ENCODE measurements at regions not wholly inside any gene's neighbourhood (a gene's known extent, or its start where the extent isn't known, plus 50 kb on each side); places are given as distances from the start of the nearest gene placed in this dataset.

DNA sequence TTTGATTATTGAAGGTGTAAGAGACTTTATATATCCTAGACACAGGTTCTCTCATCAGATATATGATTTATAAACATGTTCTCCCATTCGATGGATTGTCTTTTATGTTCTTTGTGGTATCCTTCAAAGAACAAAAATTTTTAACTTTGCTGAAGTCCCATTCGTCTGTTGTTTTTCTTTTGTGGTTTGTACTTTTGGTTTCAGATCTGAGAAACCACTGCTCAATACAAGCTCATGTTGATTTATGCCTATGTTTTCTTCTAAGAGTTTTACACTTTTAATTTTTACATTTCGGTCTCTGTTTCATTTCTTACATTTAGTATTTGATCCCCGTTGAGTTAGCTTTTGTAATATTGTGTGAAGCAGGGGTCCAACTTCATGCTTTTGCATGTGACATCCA lies 103.3 kb upstream of the SPRED1 start:
- Histone ChIP-seq H3K27me3 (no peaks in the 10 kb centered on the region), H3K9me3 (ENCODE audit: low read depth) (peaks cover 10% of the 10 kb centered on the region), H3K9me2 (replicated peaks; ENCODE audit: insufficient read depth) (no peaks in the 10 kb centered on the region), H2AFZ (no peak overlapping the region), H3K4me2 (no peak overlapping the region), H3K36me3 (replicated peaks; ENCODE audit: insufficient read depth, low read depth) (no peaks in the 10 kb centered on the region), H3K4me1 (ENCODE audit: insufficient read depth) (no peaks in the 10 kb centered on the region), H4K20me1 (ENCODE audit: insufficient read depth, poor library complexity, severe bottlenecking) (no peaks in the 10 kb centered on the region), H3K4me3 (no peak overlapping the region), H3K79me2 (no peaks in the 10 kb centered on the region), H3K27ac (no peak overlapping the region)
- no peak for DNase-seq (ENCODE audit: low spot score)
- TF ChIP-seq EZH2 (IDR thresholded peaks at IDR 0.05; ENCODE audit: borderline replicate concordance) (no peak), EZH2phosphoT487 (IDR thresholded peaks at IDR 0.05; ENCODE audit: low read depth, severe bottlenecking, unreplicated experiment) (no peak)
- TF ChIP-seq, protein P1, sequence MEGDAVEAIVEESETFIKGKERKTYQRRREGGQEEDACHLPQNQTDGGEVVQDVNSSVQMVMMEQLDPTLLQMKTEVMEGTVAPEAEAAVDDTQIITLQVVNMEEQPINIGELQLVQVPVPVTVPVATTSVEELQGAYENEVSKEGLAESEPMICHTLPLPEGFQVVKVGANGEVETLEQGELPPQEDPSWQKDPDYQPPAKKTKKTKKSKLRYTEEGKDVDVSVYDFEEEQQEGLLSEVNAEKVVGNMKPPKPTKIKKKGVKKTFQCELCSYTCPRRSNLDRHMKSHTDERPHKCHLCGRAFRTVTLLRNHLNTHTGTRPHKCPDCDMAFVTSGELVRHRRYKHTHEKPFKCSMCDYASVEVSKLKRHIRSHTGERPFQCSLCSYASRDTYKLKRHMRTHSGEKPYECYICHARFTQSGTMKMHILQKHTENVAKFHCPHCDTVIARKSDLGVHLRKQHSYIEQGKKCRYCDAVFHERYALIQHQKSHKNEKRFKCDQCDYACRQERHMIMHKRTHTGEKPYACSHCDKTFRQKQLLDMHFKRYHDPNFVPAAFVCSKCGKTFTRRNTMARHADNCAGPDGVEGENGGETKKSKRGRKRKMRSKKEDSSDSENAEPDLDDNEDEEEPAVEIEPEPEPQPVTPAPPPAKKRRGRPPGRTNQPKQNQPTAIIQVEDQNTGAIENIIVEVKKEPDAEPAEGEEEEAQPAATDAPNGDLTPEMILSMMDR (IDR thresholded peaks at IDR 0.05; ENCODE audit: poor library complexity) = no peak
- 90% methylated on average over 4 of the region's 4 CpGs for WGBS (ENCODE audit: low lambda C conversion rate, missing lambda C conversion rate)

DNA sequence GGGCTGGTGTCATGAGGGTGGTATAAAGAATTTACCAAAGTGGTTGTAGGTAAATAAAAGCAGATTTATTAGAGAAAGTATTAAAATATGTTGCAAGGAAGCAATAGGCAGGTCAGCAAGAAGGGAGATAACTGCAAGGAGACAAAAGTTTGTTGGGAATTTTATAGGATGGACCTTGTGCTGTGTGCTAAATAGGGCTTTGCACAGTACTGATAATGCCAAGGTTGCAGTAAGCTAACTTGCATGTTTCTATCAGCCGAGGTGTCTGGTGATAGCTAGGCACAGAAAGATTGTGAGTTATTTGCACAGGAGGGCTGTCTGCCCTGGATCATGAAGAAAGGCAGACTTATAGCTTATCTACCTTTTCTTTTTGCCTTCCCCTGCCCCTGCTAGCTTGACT lies 102.5 kb upstream of the SPRED1 start:
- TF ChIP-seq EZH2 (IDR thresholded peaks at IDR 0.05; ENCODE audit: borderline replicate concordance) = no peak
- no peak for TF ChIP-seq EZH2phosphoT487 (IDR thresholded peaks at IDR 0.05; ENCODE audit: low read depth, severe bottlenecking, unreplicated experiment)
- TF ChIP-seq, protein P1 (IDR thresholded peaks at IDR 0.05; ENCODE audit: poor library complexity) = no peak

DNA sequence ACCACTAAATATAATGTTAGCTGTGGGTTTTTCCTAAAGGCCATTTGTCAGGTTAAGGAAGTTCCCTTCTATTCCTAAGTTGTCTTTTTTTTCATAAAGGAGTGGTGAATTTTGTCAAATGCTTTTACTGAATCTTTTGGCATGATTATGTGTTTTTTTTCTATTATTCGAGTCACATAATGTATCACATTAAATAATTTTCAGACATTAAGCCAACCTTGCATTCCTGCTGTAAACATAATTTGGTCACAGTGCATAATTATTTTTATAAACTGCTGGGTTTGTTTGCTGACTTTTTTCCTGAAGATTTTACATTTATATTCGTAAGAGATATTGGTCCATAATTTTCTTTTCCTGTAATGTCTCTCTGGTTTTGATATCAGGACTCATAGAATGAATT lies 101.8 kb upstream of the SPRED1 start:
- DNase-seq (ENCODE audit: low spot score) = no peak
- Histone ChIP-seq H3K4me1 (ENCODE audit: insufficient read depth) (no peaks in the 10 kb centered on the region), H3K4me2 (no peak overlapping the region), H3K79me2 (no peaks in the 10 kb centered on the region), H4K20me1 (ENCODE audit: insufficient read depth, poor library complexity, severe bottlenecking) (no peaks in the 10 kb centered on the region), H3K4me3 (no peak overlapping the region), H3K27ac (no peak overlapping the region), H3K9me2 (replicated peaks; ENCODE audit: insufficient read depth) (no peaks in the 10 kb centered on the region), H2AFZ (no peak overlapping the region), H3K9me3 (ENCODE audit: low read depth) (peaks cover 10% of the 10 kb centered on the region), H3K36me3 (replicated peaks; ENCODE audit: insufficient read depth, low read depth) (no peaks in the 10 kb centered on the region), H3K27me3 (no peaks in the 10 kb centered on the region)
- WGBS (ENCODE audit: low lambda C conversion rate, missing lambda C conversion rate) = 90% methylated on average over 2 of the region's 2 CpGs
- TF ChIP-seq EZH2 (IDR thresholded peaks at IDR 0.05; ENCODE audit: borderline replicate concordance) (no peak), EZH2phosphoT487 (IDR thresholded peaks at IDR 0.05; ENCODE audit: low read depth, severe bottlenecking, unreplicated experiment) (no peak)
- TF ChIP-seq, protein P1 (IDR thresholded peaks at IDR 0.05; ENCODE audit: poor library complexity) = no peak

More for the DNA sequence above, 102.5 kb upstream of the SPRED1 start:
- 44% methylated on average over 1 of the region's 1 CpG for WGBS (ENCODE audit: low lambda C conversion rate, missing lambda C conversion rate)
- peaks cover 10% of the 10 kb centered on the region for H3K9me3 ChIP-seq (ENCODE audit: low read depth)
- no peak overlapping the region for H3K27ac ChIP-seq
- no peak overlapping the region for H2AFZ ChIP-seq
- H3K4me3 ChIP-seq = no peak overlapping the region
- DNase-seq (ENCODE audit: low spot score) = no peak
- no peaks in the 10 kb centered on the region for H3K79me2 ChIP-seq
- H4K20me1 ChIP-seq (ENCODE audit: insufficient read depth, poor library complexity, severe bottlenecking) = no peaks in the 10 kb centered on the region
- no peak overlapping the region for H3K4me2 ChIP-seq
- H3K9me2 ChIP-seq (replicated peaks; ENCODE audit: insufficient read depth) = no peaks in the 10 kb centered on the region
- H3K27me3 ChIP-seq = no peaks in the 10 kb centered on the region
- no peaks in the 10 kb centered on the region for H3K36me3 ChIP-seq (replicated peaks; ENCODE audit: insufficient read depth, low read depth)
- no peaks in the 10 kb centered on the region for H3K4me1 ChIP-seq (ENCODE audit: insufficient read depth)

DNA sequence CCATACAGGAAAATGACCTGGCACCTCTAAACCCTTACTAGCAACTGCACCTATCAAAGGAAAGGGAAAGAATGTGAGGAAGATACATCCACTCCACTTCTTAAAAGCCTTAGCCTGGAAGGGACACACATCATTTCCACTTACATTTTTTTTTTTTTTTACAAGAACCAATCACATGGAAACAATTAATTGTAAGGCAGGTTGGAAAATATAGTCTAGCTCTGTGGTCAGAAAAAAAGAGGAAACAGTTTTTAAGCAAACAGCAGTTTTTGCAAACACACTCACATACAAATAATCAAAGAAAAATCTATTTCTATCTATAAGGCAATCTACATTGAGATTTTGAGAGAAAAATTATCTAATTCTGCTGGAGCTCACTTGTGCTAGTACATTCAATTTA lies 98.9 kb upstream of the SPRED1 start:
- no peaks in the 10 kb centered on the region for H3K79me2 ChIP-seq
- TF ChIP-seq EZH2 (IDR thresholded peaks at IDR 0.05; ENCODE audit: borderline replicate concordance) (no peak), EZH2phosphoT487 (IDR thresholded peaks at IDR 0.05; ENCODE audit: low read depth, severe bottlenecking, unreplicated experiment) (no peak)
- TF ChIP-seq, protein P1 (IDR thresholded peaks at IDR 0.05; ENCODE audit: poor library complexity) = no peak

More for the DNA sequence above, 98.9 kb upstream of the SPRED1 start:
- Histone ChIP-seq H3K36me3 (replicated peaks; ENCODE audit: insufficient read depth, low read depth) (no peaks in the 10 kb centered on the region), H3K27me3 (no peaks in the 10 kb centered on the region), H3K27ac (no peak overlapping the region), H2AFZ (no peak overlapping the region), H3K9me3 (ENCODE audit: low read depth) (peaks cover 10% of the 10 kb centered on the region), H4K20me1 (ENCODE audit: insufficient read depth, poor library complexity, severe bottlenecking) (no peaks in the 10 kb centered on the region), H3K4me3 (no peak overlapping the region), H3K9me2 (replicated peaks; ENCODE audit: insufficient read depth) (no peaks in the 10 kb centered on the region), H3K4me1 (ENCODE audit: insufficient read depth) (no peaks in the 10 kb centered on the region), H3K4me2 (no peak overlapping the region)
- DNase-seq (ENCODE audit: low spot score) = no peak
